OCI-LY7 (cell line): ENCODE measurements at regions not wholly inside any gene's neighbourhood (a gene's known extent, or its start where the extent isn't known, plus 50 kb on each side); places are given as distances from the start of the nearest gene placed in this dataset.

Source experiments
- BruUV-seq: library from RNA; stranded (reverse); fragments of 400-500 nt; replicated peaks from 2 replicates; lab custom pipeline; 2021; lab: Mats Ljungman, UMichigan
- CTCF ChIA-PET: fragments of 300-600 bp; sonication (Branson Sonifier 250); formaldehyde crosslinking; loops from one replicate; lab custom pipeline; 2022; ENCODE audit warnings: antibody characterized with exemption; ENCODE audit not compliant: unreplicated experiment; lab: Charles Lee
- POLR2A ChIA-PET: fragments of 300-600 bp; sonication (Branson Sonifier 250); formaldehyde crosslinking; loops from one replicate; lab custom pipeline; 2022; ENCODE audit warnings: antibody characterized with exemption; lab: Charles Lee
- DNase-seq: peaks from one replicate; pipeline ENCODE4 v3.0.0-alpha.2; 2015; ENCODE audit warnings: low spot score
- H2AFZ ChIP-seq: fragments of 200-600 bp; sonication (generic), shearing (Covaris generic); 2 replicates; pipeline ENCODE4 v1.6.1; 2014; ENCODE audit warnings: mild to moderate bottlenecking, antibody characterized with exemption, low read length, moderate library complexity
- H3K27ac ChIP-seq: fragments of 200-600 bp; sonication (generic); 2 replicates; pipeline ENCODE4 v1.5.1; 2014; ENCODE audit warnings: mixed run types, low read depth, mild to moderate bottlenecking, moderate library complexity, low read length, inconsistent platforms; ENCODE audit not compliant: poor library complexity, severe bottlenecking
- H3K36me3 ChIP-seq: fragments of 200-600 bp; sonication (generic); 2 replicates; pipeline ENCODE4 v1.6.1; 2014; ENCODE audit warnings: mild to moderate bottlenecking, antibody characterized with exemption, low read length, moderate library complexity, mixed read lengths; ENCODE audit not compliant: insufficient read depth
- H3K4me1 ChIP-seq: fragments of 200-600 bp; sonication (generic); 2 replicates; pipeline ENCODE4 v1.5.1; 2014; ENCODE audit warnings: mild to moderate bottlenecking, low read length; ENCODE audit not compliant: insufficient read depth, poor library complexity, severe bottlenecking
- H3K4me2 ChIP-seq: fragments of 200-600 bp; sonication (generic); 2 replicates; pipeline ENCODE4 v1.6.1; 2014; ENCODE audit warnings: mild to moderate bottlenecking, low read length
- H3K4me3 ChIP-seq: fragments of 200-600 bp; sonication (generic); 2 replicates; pipeline ENCODE4 v1.5.1; 2014; ENCODE audit warnings: mild to moderate bottlenecking, low read depth, low read length; ENCODE audit not compliant: poor library complexity, severe bottlenecking
- H3K79me2 ChIP-seq: fragments of 200-600 bp; sonication (generic); 2 replicates; pipeline ENCODE4 v1.6.1; 2016; ENCODE audit warnings: low read depth, mild to moderate bottlenecking, low read length, moderate library complexity, mixed read lengths; ENCODE audit not compliant: insufficient read depth
- H3K9me2 ChIP-seq: fragments of 200-600 bp; sonication (generic); 2 replicates; pipeline ENCODE4 v1.6.1; 2016; ENCODE audit warnings: mild to moderate bottlenecking, low read length, mixed read lengths; ENCODE audit not compliant: insufficient read depth
- H3K9me3 ChIP-seq: fragments of 200-600 bp; sonication (generic); 2 replicates; pipeline ENCODE4 v1.6.1; 2014; ENCODE audit warnings: mild to moderate bottlenecking, mixed run types, low read length, mixed read lengths
- H4K20me1 ChIP-seq: fragments of 200-600 bp; sonication (generic); 2 replicates; pipeline ENCODE4 v1.6.1; 2014; ENCODE audit warnings: mild to moderate bottlenecking, antibody characterized with exemption, low read length, moderate library complexity, mixed read lengths; ENCODE audit not compliant: insufficient read depth
- EZH2phosphoT487 ChIP-seq: fragments of 200-600 bp; sonication (generic); IDR thresholded peaks from 2 replicates; pipeline ENCODE4 v1.6.1; 2018; ENCODE audit warnings: low read depth, borderline replicate concordance, mild to moderate bottlenecking, mixed run types, antibody characterized with exemption, low read length, moderate library complexity, mixed read lengths
- intact Hi-C: fragments of 100-400 bp; cut with micrococcal nuclease; formaldehyde crosslinking; loops from one replicate; pipeline ENCODE4 v1.10.0; 2022; ENCODE audit not compliant: unreplicated experiment
- TF ChIP-seq, protein P1 (sequence below): fragments of 200-600 bp; sonication (generic); conservative IDR thresholded peaks from 2 replicates; pipeline ENCODE4 v1.5.1; 2014; ENCODE audit warnings: mild to moderate bottlenecking, antibody characterized with exemption, low read length, moderate library complexity, mixed read lengths

DNA sequence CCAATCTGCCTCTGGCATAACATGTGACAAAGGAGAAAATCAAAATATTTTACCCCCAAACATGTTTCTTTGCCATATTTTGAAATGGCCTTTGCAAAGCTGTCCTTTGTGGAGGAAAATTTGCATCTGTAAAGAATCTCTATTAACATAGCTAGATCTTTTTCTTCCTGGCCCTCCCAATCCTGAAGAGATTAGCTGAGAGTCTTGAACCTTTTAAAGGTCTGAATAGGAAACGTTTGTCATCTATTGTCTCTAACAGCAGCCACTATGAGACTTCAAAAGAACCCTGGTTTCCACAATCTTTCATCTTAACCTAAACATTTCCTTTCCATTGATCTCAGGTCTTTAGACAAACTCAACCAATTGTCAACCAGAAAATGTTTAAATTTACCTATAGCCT lies 520.9 kb upstream of the TGFBR2 start:
- Histone ChIP-seq H3K36me3 (no peaks in the 10 kb centered on the region), H3K27ac (no peak overlapping the region), H2AFZ (no peak overlapping the region), H3K4me2 (no peak overlapping the region), H4K20me1 (no peaks in the 10 kb centered on the region), H3K9me3 (no peaks in the 10 kb centered on the region), H3K79me2 (no peaks in the 10 kb centered on the region), H3K4me1 (no peaks in the 10 kb centered on the region), H3K4me3 (no peak overlapping the region), H3K9me2 (no peaks in the 10 kb centered on the region)
- DNase-seq, result no peak
- TF ChIP-seq EZH2phosphoT487, result no peak
- TF ChIP-seq, protein P1, sequence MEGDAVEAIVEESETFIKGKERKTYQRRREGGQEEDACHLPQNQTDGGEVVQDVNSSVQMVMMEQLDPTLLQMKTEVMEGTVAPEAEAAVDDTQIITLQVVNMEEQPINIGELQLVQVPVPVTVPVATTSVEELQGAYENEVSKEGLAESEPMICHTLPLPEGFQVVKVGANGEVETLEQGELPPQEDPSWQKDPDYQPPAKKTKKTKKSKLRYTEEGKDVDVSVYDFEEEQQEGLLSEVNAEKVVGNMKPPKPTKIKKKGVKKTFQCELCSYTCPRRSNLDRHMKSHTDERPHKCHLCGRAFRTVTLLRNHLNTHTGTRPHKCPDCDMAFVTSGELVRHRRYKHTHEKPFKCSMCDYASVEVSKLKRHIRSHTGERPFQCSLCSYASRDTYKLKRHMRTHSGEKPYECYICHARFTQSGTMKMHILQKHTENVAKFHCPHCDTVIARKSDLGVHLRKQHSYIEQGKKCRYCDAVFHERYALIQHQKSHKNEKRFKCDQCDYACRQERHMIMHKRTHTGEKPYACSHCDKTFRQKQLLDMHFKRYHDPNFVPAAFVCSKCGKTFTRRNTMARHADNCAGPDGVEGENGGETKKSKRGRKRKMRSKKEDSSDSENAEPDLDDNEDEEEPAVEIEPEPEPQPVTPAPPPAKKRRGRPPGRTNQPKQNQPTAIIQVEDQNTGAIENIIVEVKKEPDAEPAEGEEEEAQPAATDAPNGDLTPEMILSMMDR, result no peak
- no TSS peak for BruUV-seq
- intact Hi-C loops, result no loop called here
- CTCF ChIA-PET, result no interaction called here
- POLR2A ChIA-PET, result no interaction called here

DNA sequence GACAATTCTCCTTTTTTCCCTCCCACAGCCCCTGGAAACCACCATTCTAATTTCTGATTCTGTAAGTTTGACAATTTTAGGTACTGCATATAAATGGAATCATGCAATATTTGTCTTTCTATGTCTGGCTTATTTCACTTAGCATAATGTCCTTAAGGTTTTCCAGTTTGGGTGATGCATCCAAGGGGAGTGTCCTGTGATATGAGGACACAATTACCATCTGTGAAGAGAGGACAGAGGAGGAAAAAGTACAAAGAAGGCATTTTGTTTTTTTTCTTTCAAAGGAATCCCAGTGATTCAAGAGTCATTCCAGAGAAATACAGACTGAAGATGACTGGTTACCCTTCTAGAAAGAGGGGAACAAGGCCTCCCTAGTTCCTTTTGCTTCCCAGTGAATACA lies 514.7 kb upstream of the TGFBR2 start:
- no peaks in the 10 kb centered on the region for H3K9me3 ChIP-seq
- no peaks in the 10 kb centered on the region for H4K20me1 ChIP-seq
- H3K79me2 ChIP-seq, result no peaks in the 10 kb centered on the region
- no peak overlapping the region for H3K27ac ChIP-seq
- H3K36me3 ChIP-seq, result no peaks in the 10 kb centered on the region
- TF ChIP-seq EZH2phosphoT487, result no peak
- TF ChIP-seq, protein P1, result no peak
- no peaks in the 10 kb centered on the region for H3K9me2 ChIP-seq
- no peak overlapping the region for H3K4me2 ChIP-seq
- ChIA-PET POLR2A (no interaction called here), CTCF (no interaction called here)
- intact Hi-C loops, result no loop called here
- no peaks in the 10 kb centered on the region for H3K4me1 ChIP-seq
- no peak overlapping the region for H2AFZ ChIP-seq
- DNase-seq, result no peak
- BruUV-seq, result no TSS peak
- no peak overlapping the region for H3K4me3 ChIP-seq

DNA sequence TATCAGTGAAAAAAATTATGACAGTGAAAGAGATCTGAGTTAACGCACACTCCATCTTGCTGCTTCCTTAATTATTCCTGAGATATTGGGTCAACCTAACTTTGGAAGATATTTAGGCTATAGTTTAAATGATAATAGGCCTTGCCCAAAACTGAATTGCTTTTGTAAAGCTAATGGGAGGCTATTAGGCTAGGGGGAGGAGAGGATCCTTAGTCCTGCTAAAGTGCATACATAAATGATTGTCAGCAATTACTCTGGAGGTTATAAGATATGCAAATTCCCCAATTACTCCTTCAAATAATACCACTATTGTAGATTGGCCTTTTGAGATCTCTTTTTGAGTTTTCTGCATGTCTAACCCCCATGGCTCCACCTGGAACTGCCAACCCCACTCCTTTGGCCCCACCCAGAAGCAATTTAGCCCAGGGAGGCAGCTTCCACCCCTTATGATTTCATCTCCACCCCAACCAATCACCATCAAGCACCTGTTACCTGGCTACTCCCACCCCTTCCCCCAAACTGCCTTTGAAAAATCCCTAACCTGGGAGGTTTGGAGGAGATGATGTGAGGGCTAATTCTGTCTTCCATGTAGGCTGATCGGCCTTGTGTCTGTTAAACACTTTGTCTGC lies 509.3 kb upstream of the TGFBR2 start:
- Histone ChIP-seq H3K4me3 (no peak overlapping the region), H3K4me1 (no peaks in the 10 kb centered on the region), H3K4me2 (no peak overlapping the region), H4K20me1 (no peaks in the 10 kb centered on the region), H3K36me3 (no peaks in the 10 kb centered on the region), H3K79me2 (no peaks in the 10 kb centered on the region), H3K9me2 (no peaks in the 10 kb centered on the region), H3K9me3 (no peaks in the 10 kb centered on the region), H2AFZ (no peak overlapping the region), H3K27ac (no peak overlapping the region)
- TF ChIP-seq EZH2phosphoT487, result no peak
- TF ChIP-seq, protein P1, result no peak
- CTCF ChIA-PET, result interaction anchor here (0.6 kb wide), 1 partner anchor 10 kb away, joined by 3 read pairs; no protein-coding TSS in a partner anchor
- POLR2A ChIA-PET, result interaction anchor here (0.6 kb wide), 1 partner anchor 63 kb away, joined by 3 read pairs; no protein-coding TSS in a partner anchor
- DNase-seq, result no peak
- intact Hi-C loops, result no loop called here
- no TSS peak for BruUV-seq
